Iris pigment epithelial cell (primary cell): ENCODE measurements at regions not wholly inside any gene's neighbourhood (a gene's known extent, or its start where the extent isn't known, plus 50 kb on each side); places are given as distances from the start of the nearest gene placed in this dataset.
"Not testable (repeated sequence)": the region's sequence is repeated elsewhere in the genome, so short reads cannot be mapped to it uniquely, and the experiment has no call there.

ENCODE experiments used
- DNase-seq: peaks from one replicate; pipeline ENCODE4 v3.0.0-alpha.2; 2011; ENCODE audit warnings: low read depth

DNA sequence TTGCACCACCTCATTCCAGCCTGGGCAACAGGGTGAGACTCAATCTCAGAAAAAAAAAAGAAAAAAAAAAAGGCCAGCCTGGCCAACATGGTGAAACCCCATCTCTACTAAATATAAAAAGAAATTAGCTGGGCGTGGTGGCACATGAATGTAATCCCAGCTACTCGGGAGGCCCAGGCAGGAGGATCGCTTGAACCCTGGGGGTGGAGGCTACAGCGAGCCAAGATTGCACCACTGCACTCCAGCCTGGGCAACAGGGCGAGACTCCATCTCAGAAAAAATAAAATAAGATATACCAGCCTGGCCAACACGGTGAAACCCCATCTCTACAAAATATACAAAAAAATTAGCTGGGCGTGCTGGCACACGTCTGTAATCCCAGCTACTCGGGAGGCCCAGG, 1602.3 kb downstream of the RPIA start:
- DNase-seq: not testable (repeated sequence)

DNA sequence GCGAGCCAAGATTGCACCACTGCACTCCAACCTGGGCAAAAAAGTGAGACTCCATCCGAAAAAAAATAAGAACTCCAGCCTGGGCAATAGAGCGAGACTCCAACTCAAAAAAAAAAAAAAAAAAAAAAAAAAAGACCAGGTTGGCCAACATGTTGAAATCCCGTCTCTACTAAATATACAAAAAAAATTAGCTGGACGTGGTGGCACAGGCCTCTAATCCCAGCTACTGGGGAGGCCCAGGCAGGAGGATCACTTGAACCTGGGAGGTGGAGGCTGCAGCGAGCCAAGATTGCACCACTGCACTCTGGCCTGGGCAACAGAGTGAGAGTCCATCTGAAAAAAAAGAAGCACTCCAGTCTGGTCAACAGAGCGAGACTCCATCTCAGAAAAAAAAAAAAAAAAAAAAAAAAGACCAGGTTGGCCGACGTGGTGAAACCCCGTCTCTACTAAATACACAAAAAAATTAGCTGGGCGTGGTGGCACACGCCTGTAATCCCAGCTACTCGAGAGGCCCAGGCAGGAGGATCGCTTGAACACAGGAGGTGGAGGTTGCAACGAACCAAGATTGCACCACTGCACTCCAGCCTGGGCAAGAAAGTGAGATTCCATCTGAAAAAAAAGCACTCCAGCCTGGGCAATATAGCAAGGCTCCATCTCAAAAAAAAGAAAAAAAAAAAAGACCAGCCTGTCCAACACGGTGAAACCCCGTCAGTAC, 1603.7 kb downstream of the RPIA start:
- not testable (repeated sequence) for DNase-seq

DNA sequence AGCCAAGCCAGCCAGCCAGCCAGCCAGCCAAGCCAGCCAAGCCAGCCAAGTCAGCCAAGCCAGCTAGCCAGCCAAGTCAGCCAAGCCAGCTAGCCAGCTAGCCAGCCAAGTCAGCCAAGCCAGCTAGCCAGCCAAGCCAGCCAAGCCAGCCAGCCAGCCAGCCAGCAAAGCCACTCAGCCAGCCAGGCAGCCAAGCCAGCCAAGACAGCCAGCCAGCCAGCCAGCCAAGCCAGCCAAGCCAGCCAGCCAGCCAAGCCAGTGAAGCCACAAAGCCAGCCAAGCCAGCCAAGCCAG, 1605.0 kb downstream of the RPIA start:
- not testable (repeated sequence) for DNase-seq

DNA sequence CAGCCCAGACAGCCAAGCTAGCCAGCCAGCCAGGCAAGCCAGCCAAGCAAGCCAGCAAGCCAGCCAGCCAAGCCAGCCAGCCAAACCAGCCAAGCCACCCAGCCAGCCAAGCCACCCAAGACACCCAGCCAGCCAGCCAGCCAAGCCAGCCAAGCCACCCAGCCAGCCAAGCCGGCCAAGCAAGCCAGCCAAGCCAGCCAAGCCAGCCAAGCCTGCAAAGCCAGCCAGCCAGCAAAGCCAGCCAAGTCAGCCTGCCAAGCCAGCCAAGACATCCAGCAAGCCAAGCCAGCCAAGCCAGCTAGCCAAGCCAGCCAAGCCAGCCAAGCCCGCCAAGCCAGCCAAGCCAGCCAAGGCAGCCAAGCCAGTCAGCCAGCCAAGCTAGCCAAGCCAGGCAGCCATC, 1606.2 kb downstream of the RPIA start:
- not testable (repeated sequence) for DNase-seq

DNA sequence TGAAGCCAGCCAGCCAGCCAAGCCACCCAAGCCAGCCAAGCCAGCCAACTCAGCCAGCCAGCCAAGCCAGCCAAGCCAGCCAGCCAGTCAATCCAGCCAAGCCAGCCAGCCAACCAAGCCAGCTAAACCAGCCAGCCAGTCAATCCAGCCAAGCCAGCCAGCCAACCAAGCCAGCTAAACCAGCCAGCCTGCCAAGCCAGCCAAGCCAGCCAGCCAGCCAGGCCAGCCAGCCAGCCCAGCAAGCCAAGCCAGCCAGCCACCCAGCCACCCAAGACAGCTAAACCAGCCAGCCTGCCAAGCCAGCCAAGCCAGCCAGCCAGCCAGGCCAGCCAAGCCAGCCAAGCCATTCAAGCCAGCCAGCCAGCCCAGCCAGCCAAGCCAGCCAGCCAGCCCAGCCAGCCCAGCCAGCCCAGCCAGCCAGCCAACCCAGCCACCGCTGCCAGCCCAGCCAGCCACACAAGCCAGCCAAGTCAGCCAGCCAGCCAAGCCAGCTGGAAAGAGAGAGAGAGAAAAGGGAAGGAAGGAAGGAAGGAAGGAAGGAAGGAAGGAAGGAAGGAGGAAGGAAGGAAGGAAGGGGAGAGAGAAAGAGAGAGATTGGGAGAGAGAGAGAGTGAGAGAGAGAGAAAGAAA, 1606.8 kb downstream of the RPIA start:
- DNase-seq: not testable (repeated sequence)

DNA sequence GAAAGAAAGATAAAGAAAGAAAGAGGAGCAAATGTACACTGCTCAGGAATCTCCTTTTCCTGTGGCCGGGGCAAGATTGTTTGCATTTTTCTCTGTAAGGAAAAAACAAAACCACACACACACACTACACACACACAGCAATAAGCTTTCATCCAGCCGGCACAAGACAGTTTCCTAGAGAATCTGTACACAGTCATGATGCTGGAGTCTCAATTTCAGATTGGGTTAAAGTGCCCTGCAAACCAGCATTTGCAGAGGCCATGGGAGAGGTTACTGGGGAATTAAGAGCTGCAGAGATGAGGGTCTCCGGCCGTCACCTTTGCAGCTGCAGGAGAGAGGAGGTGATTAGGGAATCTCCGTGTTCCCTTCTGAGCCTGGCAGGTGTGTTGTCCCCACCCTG, 1607.5 kb downstream of the RPIA start:
- not testable (repeated sequence) for DNase-seq

DNA sequence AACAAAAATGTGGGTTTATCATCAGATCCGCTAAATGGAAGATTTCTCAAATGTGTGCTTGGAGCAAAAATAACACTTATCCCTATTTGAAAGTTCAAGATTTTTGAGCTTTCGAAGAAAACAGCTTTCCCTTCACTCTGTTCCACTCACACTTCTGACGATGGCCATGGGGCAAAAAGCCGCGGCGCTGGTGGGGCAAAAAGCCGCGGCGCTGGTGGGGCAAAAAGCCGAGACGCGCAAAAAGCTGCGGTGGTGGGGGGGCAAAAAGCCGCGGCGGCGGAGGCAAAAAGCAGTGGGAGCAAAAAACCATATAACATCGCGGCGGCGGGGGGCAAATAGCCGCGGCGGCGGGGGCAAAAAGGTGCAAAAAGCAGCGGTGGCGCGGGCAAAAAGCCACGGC, 1631.5 kb downstream of the RPIA start:
- not testable (repeated sequence) for DNase-seq

DNA sequence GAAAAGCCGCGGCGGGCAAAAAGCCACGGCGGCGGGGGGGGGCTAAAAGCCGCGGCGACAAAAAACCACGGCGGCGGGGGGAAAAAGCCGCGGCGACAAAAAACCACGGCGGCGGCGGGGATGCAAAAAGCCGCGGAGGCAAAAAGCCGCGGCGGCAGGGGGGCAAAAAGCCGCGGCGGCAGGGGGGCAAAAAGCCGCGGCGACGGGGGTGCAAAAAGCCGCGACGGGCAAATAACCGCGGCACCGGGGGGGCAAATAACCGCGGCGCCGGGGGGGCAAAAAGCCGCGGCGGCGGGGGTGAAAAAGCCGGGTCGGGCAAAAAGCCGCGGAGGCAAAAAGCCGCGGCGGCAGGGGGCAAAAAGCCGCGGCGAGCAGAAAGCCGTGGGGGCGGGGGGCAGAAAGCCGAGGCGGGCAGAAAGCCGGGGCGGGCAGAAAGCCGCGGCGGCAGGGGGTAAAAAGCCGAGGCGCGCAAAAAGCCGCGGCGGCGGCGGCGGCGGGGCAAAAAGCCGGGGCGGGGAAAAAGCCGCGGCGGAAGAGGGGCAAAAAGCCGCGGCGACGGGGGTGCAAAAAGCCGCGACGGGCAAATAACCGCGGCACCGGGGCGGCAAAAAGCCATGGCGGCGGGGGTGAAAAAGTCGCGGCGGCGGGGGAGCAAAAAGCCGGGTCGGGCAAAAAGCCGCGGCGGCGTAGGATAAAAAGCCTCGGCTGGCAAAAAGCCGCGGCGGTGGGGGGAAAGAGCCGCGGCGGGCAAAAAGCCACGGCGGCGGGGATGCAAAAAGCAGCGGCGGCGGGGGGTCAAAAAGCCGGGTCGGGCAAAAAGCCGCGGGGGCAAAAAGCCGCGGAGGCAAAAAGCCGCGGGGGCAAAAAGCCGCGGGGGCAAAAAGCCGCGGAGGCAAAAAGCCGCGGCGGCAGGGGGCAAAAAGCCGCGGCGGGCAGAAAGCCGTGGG, 1632.4 kb downstream of the RPIA start:
- not testable (repeated sequence) for DNase-seq

DNA sequence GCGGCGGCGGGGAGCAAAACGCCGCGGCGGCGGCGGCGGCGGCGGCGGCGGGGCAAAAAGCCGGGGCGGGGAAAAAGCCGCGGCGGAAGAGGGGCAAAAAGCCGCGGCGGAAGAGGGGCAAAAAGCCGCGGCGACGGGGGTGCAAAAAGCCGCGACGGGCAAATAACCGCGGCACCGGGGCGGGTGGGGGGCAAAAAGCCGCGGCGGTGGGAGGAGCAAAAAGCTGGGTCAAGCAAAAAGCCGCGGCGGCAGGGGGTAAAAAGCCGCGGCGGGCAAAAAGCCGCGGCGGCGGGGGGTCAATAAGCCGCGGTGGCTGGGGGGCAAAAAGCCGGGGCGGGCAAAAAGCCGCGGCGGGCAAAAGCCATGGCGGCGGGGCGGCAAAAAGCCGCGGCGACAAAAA, 1633.2 kb downstream of the RPIA start:
- not testable (repeated sequence) for DNase-seq

DNA sequence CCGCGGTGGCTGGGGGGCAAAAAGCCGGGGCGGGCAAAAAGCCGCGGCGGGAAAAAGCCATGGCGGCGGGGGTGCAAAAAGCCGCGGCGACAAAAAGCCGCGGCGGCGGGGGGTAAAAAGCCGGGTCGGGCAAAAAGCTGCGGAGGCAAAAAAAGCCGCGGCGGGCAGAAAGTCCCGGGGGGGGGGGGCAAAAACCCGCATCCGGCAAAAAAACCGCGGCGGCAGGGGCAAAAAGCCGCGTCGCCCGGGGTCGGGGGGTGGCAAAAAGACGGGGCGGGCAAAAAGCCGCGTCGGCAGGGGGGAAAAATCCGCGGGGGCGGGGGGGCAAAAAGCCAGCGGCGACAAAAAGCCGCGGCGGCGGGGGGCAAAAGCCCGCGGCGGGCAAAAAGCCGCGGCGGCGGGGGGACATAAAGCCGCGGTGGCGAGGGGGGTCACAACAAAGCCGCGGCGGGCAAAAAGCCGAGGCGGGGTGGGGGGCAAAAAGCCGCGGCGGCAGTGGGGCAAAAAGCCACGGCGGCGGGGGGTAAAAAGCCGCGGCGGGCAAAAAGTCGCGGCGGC, 1634.4 kb downstream of the RPIA start:
- not testable (repeated sequence) for DNase-seq

DNA sequence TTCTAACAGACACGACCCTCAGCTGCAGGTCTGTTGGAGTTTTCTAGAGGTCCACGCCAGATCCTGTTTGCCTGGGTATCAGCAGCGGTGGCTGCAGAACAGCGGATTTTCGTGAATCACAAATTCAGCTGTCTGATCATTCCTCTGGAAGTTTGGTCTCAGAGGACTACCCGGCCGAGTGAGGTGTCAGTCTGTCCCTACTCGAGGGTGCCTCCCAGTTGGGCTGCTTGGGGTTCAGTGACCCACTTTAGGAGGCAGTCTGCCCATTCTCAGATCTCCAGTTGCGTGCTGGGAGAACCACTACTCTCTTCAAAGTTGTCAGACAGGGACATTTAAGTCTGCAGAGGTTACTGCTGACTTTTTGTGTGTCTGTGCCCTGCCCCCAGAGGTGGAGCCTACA, 1664.1 kb downstream of the RPIA start:
- DNase-seq: not testable (repeated sequence)

DNA sequence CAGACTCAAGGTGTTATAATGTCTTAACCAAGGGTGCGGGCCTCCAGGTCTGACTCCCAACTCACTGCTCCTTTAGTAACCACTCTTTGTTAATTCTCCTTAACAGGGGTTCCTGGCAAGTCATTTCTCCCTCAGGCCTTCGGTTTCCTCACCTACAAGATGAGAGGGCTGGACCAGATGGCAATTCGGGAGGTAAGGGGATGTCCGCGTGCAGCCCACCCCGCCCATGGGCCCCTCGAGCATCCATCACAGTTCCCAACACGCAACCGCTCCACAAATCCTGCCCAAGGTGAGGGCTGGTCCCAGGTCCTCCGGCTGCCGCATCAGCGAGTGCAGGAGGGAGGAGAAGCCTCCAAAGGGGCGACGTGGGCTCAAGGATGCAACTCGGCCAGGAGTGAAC, 1667.9 kb downstream of the RPIA start:
- DNase-seq: not testable (repeated sequence)

DNA sequence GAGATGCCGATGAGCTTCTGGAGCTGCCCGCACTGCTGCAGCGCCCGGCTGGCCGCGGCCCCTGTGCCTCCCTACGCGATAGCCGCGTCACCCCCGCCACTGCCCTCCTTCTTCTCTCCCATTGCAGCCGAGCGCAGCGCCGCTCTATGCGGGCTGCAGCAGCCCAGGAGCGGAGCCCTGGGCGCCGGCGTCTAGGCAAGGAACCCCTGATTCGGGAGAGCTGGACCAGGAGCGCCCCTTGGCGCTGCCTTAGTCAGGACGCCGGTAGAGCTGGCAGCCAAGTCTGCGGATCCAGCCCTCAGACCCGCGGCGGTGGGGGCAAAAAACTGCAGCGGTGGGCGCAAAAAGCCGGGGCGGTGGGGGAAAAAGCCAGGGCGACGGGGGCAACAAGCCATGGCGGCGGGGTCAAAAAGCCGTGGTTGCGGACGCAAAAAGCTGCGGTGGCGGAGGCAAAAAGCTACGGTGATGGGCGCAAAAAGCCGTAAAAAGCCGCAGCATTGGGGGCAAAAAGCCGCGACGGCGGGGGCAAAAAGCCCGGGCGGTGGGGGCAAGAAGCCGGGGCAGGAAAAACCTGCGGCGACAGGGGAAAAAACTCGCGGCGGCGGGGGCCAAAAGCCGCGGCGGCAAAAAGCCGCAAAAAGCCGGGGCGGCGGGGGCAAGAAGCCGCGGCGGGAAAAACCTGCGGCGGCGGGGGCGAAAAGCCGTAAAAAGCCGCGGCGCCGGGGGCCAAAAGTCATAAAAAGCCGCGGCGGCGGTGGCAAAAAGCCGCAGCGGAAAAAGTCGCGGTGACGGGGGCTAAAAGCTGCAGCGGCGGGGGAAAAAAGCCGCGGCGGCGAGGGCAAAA, 1668.6 kb downstream of the RPIA start:
- DNase-seq: not testable (repeated sequence)

DNA sequence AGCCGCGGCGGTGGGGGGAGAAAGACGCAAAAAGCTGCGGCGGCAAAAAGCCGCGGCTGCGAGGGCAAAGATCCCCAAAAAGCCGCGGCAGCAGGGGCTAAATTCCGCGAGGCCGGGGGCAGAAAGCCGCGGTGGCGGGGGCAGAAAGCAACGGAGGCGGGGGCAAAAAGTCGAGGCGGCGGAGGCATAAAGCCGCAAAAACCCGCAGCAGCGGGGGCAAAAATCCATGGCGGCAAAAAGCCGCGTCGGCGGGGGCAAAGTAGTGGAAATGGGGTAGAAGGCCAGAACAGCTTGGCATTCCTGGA, 1669.2 kb downstream of the RPIA start:
- DNase-seq: not testable (repeated sequence)
